ENCODE measurements at regions not wholly inside any gene's neighbourhood (a gene's known extent, or its start where the extent isn't known, plus 50 kb on each side); places are given as distances from the start of the nearest gene placed in this dataset.

DNA sequence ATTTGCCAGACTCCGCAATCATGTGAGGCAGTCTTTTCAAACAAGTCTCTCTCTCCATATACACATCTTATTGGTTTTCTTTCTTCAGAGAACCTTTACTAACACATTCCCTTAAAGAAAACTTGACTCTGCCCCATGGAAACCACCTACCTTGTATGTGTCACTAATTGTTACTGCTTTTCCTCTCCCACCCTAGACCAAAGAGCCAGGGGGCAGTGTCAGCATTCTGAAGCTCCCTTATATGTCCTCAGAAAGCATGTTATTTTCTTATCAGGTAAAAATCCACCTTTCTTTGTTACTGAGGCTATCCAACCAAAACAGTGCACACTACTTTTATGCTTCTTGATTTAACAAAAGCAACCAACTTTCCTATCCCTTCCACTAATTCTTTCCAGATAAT, 98.9 kb upstream of the SLC5A9 start:
- TF ChIP-seq EZH2 (IDR thresholded peaks at IDR 0.05; ENCODE audit: insufficient read depth, poor library complexity, severe bottlenecking) (no peak), EZH2phosphoT487 (IDR thresholded peaks at IDR 0.05; ENCODE audit: insufficient read depth, low read depth) (no peak)

Data from GM23248 (cell line).